Fibroblast of lung (primary cell): ENCODE measurements at regions not wholly inside any gene's neighbourhood (a gene's known extent, or its start where the extent isn't known, plus 50 kb on each side); places are given as distances from the start of the nearest gene placed in this dataset.

ENCODE experiments used
- EZH2 ChIP-seq: IDR thresholded peaks from 2 replicates; pipeline ENCODE4 v1.5.1; 2012; ENCODE audit warnings: low read length, control low read depth, mild to moderate bottlenecking; ENCODE audit errors: missing control alignments
- TF ChIP-seq, protein P1 (sequence below), 2 donors: IDR thresholded peaks in 1 of 2; conservative IDR thresholded peaks in 1 of 2; 1 replicate in 1 of 2; 2 replicates in 1 of 2; pipeline ENCODE4 v1.5.1; 2011 to 2012; ENCODE audit warnings: low read length in 2 of 2, control low read depth in 1 of 2, inconsistent platforms in 1 of 2, low read depth in 1 of 2, mild to moderate bottlenecking in 1 of 2

DNA sequence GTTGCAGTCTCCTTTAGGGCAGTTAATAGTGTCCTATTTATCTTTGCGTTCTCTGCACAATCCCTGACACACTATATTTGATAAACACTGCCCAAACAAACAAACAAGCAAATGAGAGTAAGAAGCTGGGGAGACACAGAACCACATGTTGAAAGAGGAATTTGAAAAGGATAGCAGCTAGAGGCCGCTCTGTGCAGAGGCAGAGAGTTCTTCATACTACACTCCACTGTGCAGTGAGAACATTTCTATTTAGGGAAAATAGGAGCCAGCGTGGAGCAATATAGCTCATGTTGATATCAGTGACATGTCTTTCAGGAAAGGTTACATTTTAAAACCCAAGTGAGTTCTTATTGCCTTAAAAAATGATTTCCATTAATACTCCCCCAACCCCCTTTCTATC is 140.3 kb upstream of the SEL1L start:
- TF ChIP-seq, protein P1, sequence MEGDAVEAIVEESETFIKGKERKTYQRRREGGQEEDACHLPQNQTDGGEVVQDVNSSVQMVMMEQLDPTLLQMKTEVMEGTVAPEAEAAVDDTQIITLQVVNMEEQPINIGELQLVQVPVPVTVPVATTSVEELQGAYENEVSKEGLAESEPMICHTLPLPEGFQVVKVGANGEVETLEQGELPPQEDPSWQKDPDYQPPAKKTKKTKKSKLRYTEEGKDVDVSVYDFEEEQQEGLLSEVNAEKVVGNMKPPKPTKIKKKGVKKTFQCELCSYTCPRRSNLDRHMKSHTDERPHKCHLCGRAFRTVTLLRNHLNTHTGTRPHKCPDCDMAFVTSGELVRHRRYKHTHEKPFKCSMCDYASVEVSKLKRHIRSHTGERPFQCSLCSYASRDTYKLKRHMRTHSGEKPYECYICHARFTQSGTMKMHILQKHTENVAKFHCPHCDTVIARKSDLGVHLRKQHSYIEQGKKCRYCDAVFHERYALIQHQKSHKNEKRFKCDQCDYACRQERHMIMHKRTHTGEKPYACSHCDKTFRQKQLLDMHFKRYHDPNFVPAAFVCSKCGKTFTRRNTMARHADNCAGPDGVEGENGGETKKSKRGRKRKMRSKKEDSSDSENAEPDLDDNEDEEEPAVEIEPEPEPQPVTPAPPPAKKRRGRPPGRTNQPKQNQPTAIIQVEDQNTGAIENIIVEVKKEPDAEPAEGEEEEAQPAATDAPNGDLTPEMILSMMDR (conservative IDR thresholded peaks at IDR 0.05 in 1 of 2, IDR thresholded peaks at IDR 0.05 in 1 of 2; ENCODE audit: low read depth in 1 of 2, low read length in 2 of 2): no peak
- no peak for TF ChIP-seq EZH2
